ENCODE measurements at regions not wholly inside any gene's neighbourhood (a gene's known extent, or its start where the extent isn't known, plus 50 kb on each side); places are given as distances from the start of the nearest gene placed in this dataset.
"Not testable (repeated sequence)": the region's sequence is repeated elsewhere in the genome, so short reads cannot be mapped to it uniquely, and the experiment has no call there.

DNA sequence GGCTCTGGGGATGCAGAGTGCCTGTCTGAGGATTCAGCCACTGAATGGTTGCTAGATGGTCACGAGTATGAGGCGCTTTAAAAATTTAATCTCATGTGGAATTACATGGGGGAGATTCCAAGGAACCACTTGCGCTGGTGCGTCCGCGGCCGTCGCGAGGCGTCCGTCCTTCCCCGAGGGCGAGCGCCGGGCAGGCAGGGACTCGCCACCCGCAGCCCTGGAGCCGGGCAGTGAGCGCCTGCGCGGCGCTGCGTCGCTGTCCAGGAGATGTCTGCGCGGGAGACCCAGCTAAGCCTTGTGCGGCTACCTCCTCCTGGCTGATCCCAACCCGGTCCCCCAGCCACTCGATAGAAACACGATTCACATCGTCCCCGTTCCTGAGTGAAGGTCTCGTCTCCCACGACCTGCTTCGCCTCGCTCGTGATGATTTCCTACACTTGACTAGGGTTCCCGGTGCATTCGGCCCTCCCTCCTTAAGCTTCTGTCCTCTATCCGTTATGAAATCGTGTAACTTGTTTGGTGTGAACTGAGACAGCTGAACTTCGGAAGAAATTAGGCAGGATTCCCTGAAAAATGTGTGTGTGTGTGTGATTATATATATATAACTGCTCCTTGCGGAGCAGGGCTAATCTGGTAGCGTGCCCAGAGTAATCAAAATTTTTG lies 536.4 kb downstream of the PRIM2 start:
- DNase-seq; POLR2A ChIA-PET (ENCODE audit: unreplicated experiment); H3K36me3 ChIP-seq (ENCODE audit: low read depth, low read length); CTCF ChIA-PET; H3K4me2 ChIP-seq (ENCODE audit: low read length); ATAC-seq; intact Hi-C loops (cut with micrococcal nuclease); H3K9me2 ChIP-seq (replicated peaks; ENCODE audit: low read length); H3K9me3 ChIP-seq (ENCODE audit: low read length); H2AFZ ChIP-seq (ENCODE audit: low read length); H3F3A ChIP-seq (ENCODE audit: low read length, unreplicated experiment); H3K4me3 ChIP-seq (ENCODE audit: low read length); BruUV-seq (replicated peaks); H3K4me1 ChIP-seq (ENCODE audit: insufficient read depth, low read length); H3K79me2 ChIP-seq (ENCODE audit: low read length); H3K27ac ChIP-seq (ENCODE audit: low read length); H3K9ac ChIP-seq (ENCODE audit: low read length); H4K20me1 ChIP-seq (ENCODE audit: low read length): not testable (repeated sequence)
- peaks cover 19% of the 10 kb centered on the region for H3K27me3 ChIP-seq (ENCODE audit: low read length)

DNA sequence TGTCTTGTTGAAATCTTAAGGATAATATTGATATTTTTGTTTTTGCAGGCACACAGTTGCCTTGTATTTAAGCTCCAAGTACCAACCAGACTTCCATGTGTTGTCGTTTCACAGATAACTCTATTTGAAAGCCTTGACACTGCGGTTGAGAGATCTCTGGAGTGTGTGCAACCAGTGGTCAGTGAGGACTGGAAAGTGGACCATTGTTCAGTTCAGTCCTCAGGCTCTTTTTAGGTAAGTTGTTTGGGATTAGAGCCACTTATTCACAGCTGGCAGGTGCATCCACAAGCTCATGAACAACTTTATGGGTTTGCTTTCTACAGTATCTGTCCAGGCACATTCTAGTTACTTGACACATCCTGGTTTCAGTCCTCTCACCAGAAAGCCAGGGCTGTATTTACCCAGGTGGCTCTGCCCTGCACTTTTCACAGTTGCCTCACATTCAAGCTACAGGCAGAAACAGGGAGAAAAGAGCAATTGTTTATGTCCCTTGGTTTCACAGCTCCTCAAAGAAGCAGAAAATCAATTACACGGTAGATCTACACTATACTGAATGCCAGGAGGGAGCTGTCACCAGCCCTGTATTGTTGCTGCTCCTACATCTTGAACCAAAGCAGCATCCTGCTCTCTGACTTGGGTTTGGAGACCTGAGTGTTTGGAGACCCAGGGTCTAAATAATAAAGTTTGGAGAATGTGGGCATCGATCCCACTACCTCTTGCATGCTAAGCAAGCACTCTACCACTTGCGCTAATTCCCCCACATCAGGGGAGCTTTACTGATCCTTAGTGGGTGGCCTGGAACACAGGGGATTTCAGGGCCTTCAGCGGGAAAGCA lies 543.3 kb downstream of the PRIM2 start:
- H3K9me2 ChIP-seq (replicated peaks; ENCODE audit: low read length); BruUV-seq (replicated peaks); H3K4me1 ChIP-seq (ENCODE audit: insufficient read depth, low read length); H3K9ac ChIP-seq (ENCODE audit: low read length); POLR2A ChIA-PET (ENCODE audit: unreplicated experiment); H3K27ac ChIP-seq (ENCODE audit: low read length); H3K4me2 ChIP-seq (ENCODE audit: low read length); H3K36me3 ChIP-seq (ENCODE audit: low read depth, low read length); H4K20me1 ChIP-seq (ENCODE audit: low read length); H3K27me3 ChIP-seq (ENCODE audit: low read length); ATAC-seq; H3K79me2 ChIP-seq (ENCODE audit: low read length); H2AFZ ChIP-seq (ENCODE audit: low read length); CTCF ChIA-PET; H3K4me3 ChIP-seq (ENCODE audit: low read length); H3F3A ChIP-seq (ENCODE audit: low read length, unreplicated experiment); H3K9me3 ChIP-seq (ENCODE audit: low read length); intact Hi-C loops (cut with micrococcal nuclease); DNase-seq: not testable (repeated sequence)

DNA sequence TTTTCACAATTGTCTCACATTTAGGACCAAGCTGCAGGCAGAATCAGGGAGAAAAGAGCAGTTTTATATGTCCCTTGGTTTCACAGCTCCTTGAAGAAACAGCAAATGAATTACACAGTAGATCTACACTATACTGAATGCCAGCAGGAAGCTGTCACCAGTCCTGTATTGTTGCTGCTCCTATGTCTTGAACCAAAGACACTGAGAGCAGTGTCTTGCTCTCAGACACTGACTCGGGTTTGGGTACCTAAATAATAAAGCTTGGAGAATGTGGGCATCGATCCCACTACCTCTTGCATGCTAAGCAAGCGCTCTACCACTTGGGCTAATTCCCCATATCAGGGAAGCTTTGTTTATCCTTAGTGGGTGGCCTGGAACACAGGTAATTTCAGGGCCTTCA lies 552.7 kb downstream of the PRIM2 start:
- H3K4me2 ChIP-seq (ENCODE audit: low read length); H3K9ac ChIP-seq (ENCODE audit: low read length); H3K27ac ChIP-seq (ENCODE audit: low read length); H3K27me3 ChIP-seq (ENCODE audit: low read length); POLR2A ChIA-PET (ENCODE audit: unreplicated experiment); H3K9me2 ChIP-seq (replicated peaks; ENCODE audit: low read length); H3K79me2 ChIP-seq (ENCODE audit: low read length); ATAC-seq; H3K9me3 ChIP-seq (ENCODE audit: low read length); H4K20me1 ChIP-seq (ENCODE audit: low read length); BruUV-seq (replicated peaks); H3K36me3 ChIP-seq (ENCODE audit: low read depth, low read length); H3K4me3 ChIP-seq (ENCODE audit: low read length); CTCF ChIA-PET; intact Hi-C loops (cut with micrococcal nuclease); H3F3A ChIP-seq (ENCODE audit: low read length, unreplicated experiment); DNase-seq; H2AFZ ChIP-seq (ENCODE audit: low read length); H3K4me1 ChIP-seq (ENCODE audit: insufficient read depth, low read length): not testable (repeated sequence)

DNA sequence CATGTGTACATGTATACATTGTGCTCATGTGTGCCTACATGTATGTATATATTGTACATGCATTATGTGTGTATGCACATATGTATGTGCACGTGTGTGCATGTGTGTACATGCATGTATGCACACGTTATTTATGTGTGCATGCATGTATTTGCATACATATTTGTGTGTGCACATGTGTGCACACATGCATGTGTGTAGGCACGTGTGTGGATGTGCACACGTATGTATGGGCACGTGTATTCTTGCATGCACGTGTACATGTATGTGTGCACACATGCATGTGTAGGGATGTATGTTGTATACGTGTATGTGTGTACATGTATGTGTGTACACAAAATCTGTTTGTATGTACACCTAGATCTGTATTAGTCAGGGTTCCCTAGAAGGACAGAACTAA lies 556.0 kb downstream of the PRIM2 start:
- H4K20me1 ChIP-seq (ENCODE audit: low read length); H3K9ac ChIP-seq (ENCODE audit: low read length); DNase-seq; H2AFZ ChIP-seq (ENCODE audit: low read length); BruUV-seq (replicated peaks); CTCF ChIA-PET; H3K27me3 ChIP-seq (ENCODE audit: low read length); H3K9me3 ChIP-seq (ENCODE audit: low read length); H3K9me2 ChIP-seq (replicated peaks; ENCODE audit: low read length); H3K4me1 ChIP-seq (ENCODE audit: insufficient read depth, low read length); H3K79me2 ChIP-seq (ENCODE audit: low read length); H3F3A ChIP-seq (ENCODE audit: low read length, unreplicated experiment); H3K4me3 ChIP-seq (ENCODE audit: low read length); H3K4me2 ChIP-seq (ENCODE audit: low read length); ATAC-seq; intact Hi-C loops (cut with micrococcal nuclease); H3K36me3 ChIP-seq (ENCODE audit: low read depth, low read length); POLR2A ChIA-PET (ENCODE audit: unreplicated experiment); H3K27ac ChIP-seq (ENCODE audit: low read length): not testable (repeated sequence)

DNA sequence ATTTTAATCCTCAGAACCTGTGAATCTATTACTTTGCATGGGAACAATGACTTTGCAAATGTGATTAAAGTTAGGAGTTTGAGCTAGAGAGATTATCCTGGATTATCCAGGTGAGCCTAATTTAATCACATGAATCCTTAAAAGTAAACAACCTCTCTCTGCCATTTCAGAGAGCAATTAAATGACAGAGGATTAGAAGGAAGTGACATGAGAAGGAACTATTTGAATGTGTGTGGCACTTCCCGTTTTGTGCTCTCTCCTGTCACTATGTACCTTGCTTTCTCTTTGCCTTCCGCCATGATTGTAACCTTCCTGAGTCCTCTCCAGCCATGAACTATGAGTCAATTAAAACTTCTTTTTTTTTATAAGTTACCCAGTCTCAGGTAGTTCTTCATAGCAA lies 559.2 kb downstream of the PRIM2 start:
- ATAC-seq; H3K79me2 ChIP-seq (ENCODE audit: low read length); H3K4me3 ChIP-seq (ENCODE audit: low read length); H3K36me3 ChIP-seq (ENCODE audit: low read depth, low read length); H2AFZ ChIP-seq (ENCODE audit: low read length); H3K9ac ChIP-seq (ENCODE audit: low read length); DNase-seq; H3K4me1 ChIP-seq (ENCODE audit: insufficient read depth, low read length); H4K20me1 ChIP-seq (ENCODE audit: low read length); intact Hi-C loops (cut with micrococcal nuclease); H3F3A ChIP-seq (ENCODE audit: low read length, unreplicated experiment); H3K27ac ChIP-seq (ENCODE audit: low read length); POLR2A ChIA-PET (ENCODE audit: unreplicated experiment); CTCF ChIA-PET; BruUV-seq (replicated peaks); H3K27me3 ChIP-seq (ENCODE audit: low read length); H3K9me2 ChIP-seq (replicated peaks; ENCODE audit: low read length); H3K4me2 ChIP-seq (ENCODE audit: low read length); H3K9me3 ChIP-seq (ENCODE audit: low read length): not testable (repeated sequence)

DNA sequence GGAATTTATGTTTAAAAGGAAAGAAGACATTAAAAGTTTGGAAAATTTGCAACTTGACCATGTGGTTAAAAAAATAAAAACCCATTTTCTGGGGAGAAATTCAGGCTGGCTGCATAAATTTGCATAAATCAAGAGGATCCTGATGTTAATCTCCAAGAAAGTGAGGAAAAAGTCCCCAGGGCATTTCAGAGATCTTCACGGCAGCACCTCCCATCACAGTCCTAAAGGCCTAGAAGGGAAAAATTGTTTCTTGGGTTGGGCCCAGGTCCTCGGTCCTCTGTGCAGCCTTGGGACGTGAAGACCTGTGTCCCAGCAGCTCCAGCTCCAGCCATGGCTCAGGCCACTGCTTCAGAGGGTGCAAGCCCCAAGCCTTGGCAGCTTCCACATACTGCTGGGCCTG lies 560.3 kb downstream of the PRIM2 start:
- H3F3A ChIP-seq (ENCODE audit: low read length, unreplicated experiment); H3K4me1 ChIP-seq (ENCODE audit: insufficient read depth, low read length); H3K36me3 ChIP-seq (ENCODE audit: low read depth, low read length); H3K4me3 ChIP-seq (ENCODE audit: low read length); H3K79me2 ChIP-seq (ENCODE audit: low read length); DNase-seq; H3K27me3 ChIP-seq (ENCODE audit: low read length); intact Hi-C loops (cut with micrococcal nuclease); H3K27ac ChIP-seq (ENCODE audit: low read length); H3K4me2 ChIP-seq (ENCODE audit: low read length); H4K20me1 ChIP-seq (ENCODE audit: low read length); H2AFZ ChIP-seq (ENCODE audit: low read length); POLR2A ChIA-PET (ENCODE audit: unreplicated experiment); ATAC-seq; CTCF ChIA-PET; H3K9me3 ChIP-seq (ENCODE audit: low read length); H3K9me2 ChIP-seq (replicated peaks; ENCODE audit: low read length); BruUV-seq (replicated peaks); H3K9ac ChIP-seq (ENCODE audit: low read length): not testable (repeated sequence)

DNA sequence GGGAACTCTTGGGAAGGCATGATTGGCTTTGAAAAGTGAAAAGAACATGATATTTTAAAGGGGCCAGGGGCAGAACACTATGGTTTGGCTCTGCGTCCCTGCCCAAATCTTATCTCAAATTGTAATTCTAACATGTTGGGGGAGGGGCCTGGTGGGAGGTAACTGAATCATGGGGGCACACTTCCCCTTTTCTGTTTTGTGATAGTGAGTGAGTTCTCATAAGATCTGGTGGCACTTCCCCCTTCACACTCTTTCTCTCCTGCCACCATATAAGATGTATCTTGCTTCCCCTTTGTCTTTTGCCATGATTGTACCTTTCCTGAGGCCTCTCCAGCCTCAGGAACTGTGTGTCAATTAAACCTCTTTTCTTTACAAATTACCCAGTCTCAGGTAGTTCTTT lies 561.4 kb downstream of the PRIM2 start:
- H2AFZ ChIP-seq (ENCODE audit: low read length); H3K9me3 ChIP-seq (ENCODE audit: low read length); intact Hi-C loops (cut with micrococcal nuclease); H3K4me2 ChIP-seq (ENCODE audit: low read length); CTCF ChIA-PET; H3K9me2 ChIP-seq (replicated peaks; ENCODE audit: low read length); H3K27ac ChIP-seq (ENCODE audit: low read length); H3K79me2 ChIP-seq (ENCODE audit: low read length); POLR2A ChIA-PET (ENCODE audit: unreplicated experiment); H3K9ac ChIP-seq (ENCODE audit: low read length); H3K27me3 ChIP-seq (ENCODE audit: low read length); H4K20me1 ChIP-seq (ENCODE audit: low read length); H3F3A ChIP-seq (ENCODE audit: low read length, unreplicated experiment); ATAC-seq; DNase-seq; H3K36me3 ChIP-seq (ENCODE audit: low read depth, low read length); H3K4me1 ChIP-seq (ENCODE audit: insufficient read depth, low read length); BruUV-seq (replicated peaks); H3K4me3 ChIP-seq (ENCODE audit: low read length): not testable (repeated sequence)
